Astrocyte (in vitro differentiated cells and primary cell): ENCODE measurements at regions not wholly inside any gene's neighbourhood (a gene's known extent, or its start where the extent isn't known, plus 50 kb on each side); places are given as distances from the start of the nearest gene placed in this dataset.

ENCODE experiments used
- EZH2 ChIP-seq: IDR thresholded peaks from 2 replicates; pipeline ENCODE4 v1.6.1; 2012; ENCODE audit warnings: mild to moderate bottlenecking, low read length, inconsistent platforms; ENCODE audit not compliant: insufficient read depth
- TF ChIP-seq, protein P1 (sequence below): IDR thresholded peaks from 2 replicates; pipeline ENCODE4 v1.5.1; 2011; ENCODE audit warnings: low read depth, mild to moderate bottlenecking, inconsistent platforms, low read length, moderate library complexity; ENCODE audit not compliant: insufficient read depth

- TF ChIP-seq, protein P1, sequence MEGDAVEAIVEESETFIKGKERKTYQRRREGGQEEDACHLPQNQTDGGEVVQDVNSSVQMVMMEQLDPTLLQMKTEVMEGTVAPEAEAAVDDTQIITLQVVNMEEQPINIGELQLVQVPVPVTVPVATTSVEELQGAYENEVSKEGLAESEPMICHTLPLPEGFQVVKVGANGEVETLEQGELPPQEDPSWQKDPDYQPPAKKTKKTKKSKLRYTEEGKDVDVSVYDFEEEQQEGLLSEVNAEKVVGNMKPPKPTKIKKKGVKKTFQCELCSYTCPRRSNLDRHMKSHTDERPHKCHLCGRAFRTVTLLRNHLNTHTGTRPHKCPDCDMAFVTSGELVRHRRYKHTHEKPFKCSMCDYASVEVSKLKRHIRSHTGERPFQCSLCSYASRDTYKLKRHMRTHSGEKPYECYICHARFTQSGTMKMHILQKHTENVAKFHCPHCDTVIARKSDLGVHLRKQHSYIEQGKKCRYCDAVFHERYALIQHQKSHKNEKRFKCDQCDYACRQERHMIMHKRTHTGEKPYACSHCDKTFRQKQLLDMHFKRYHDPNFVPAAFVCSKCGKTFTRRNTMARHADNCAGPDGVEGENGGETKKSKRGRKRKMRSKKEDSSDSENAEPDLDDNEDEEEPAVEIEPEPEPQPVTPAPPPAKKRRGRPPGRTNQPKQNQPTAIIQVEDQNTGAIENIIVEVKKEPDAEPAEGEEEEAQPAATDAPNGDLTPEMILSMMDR, result no peak
- TF ChIP-seq EZH2, result no peak
Measured at GRCh38 chr17:63024201-63024600, 58.2 kb downstream of the TANC2 start.
